GM12878 (cell line): ENCODE measurements at regions not wholly inside any gene's neighbourhood (a gene's known extent, or its start where the extent isn't known, plus 50 kb on each side); places are given as distances from the start of the nearest gene placed in this dataset.

Experiments used
- ATAC-seq: fragments of 200-7000 bp; cut with Tn5 transposase; 3 replicates; pipeline ENCODE4 v1.9.1; 2020; ENCODE audit warnings: mild to moderate bottlenecking, moderate library complexity
- BruUV-seq: library from RNA; stranded (reverse); fragments of 400-500 nt; replicated peaks from 2 replicates; lab custom pipeline; 2021; lab: Mats Ljungman, UMichigan
- CTCF ChIA-PET: fragments of 300-600 bp; sonication (Branson Sonifier 250); formaldehyde crosslinking; extraction: SDS; loops from one replicate; lab custom pipeline; 2021; ENCODE audit warnings: inconsistent platforms; lab: Yijun Ruan, JAX
- POLR2A ChIA-PET: fragments of 350-600 bp; formaldehyde crosslinking; extraction: SDS; loops from one replicate; lab custom pipeline; 2021; ENCODE audit warnings: inconsistent platforms; lab: Charles Lee
- RAD21 ChIA-PET: fragments of 300-600 bp; sonication (Branson Sonifier 250); formaldehyde crosslinking; loops from one replicate; lab custom pipeline; 2023; ENCODE audit warnings: antibody characterized with exemption; ENCODE audit not compliant: unreplicated experiment; lab: Charles Lee
- SMC1A ChIA-PET: fragments of 300-600 bp; sonication (Branson Sonifier 250); formaldehyde crosslinking; loops from one replicate; lab custom pipeline; 2023; ENCODE audit not compliant: unreplicated experiment, uncharacterized antibody; lab: Charles Lee
- DNase-seq: peaks from one replicate; pipeline ENCODE4 v3.0.0-alpha.2; 2011; ENCODE audit warnings: low read depth, low spot score
- FAIRE-seq: peaks from 3 replicates; lab custom pipeline; 2011; peaks lifted over from hg19 to GRCh38; lab: Jason Lieb, UNC
- H2AFZ ChIP-seq: 2 replicates; pipeline ENCODE4 v1.6.0; 2011; ENCODE audit warnings: low read depth, low read length, control low read depth; ENCODE audit not compliant: control insufficient read depth
- H3K27ac ChIP-seq: 2 replicates; pipeline ENCODE4 v1.5.1; 2011; ENCODE audit warnings: control low read depth; ENCODE audit not compliant: control insufficient read depth, insufficient read depth
- H3K27me3 ChIP-seq, 2 experiments: replicated peaks in 1 of 2; 2 replicates each; pipeline versions ENCODE4 v1.6.0 to v1.6.1; 2011; ENCODE audit warnings: low read length in 1 of 2; ENCODE audit not compliant: control insufficient read depth in 2 of 2, insufficient read depth in 2 of 2
- H3K36me3 ChIP-seq, 2 experiments: 2 replicates each; pipeline ENCODE4 v1.5.1; 2011; ENCODE audit warnings: low read length in 1 of 2; ENCODE audit not compliant: control insufficient read depth in 2 of 2, insufficient read depth in 2 of 2
- H3K4me1 ChIP-seq: 2 replicates; pipeline ENCODE4 v1.6.1; 2011; ENCODE audit warnings: mild to moderate bottlenecking, low read length, moderate library complexity, mixed read lengths; ENCODE audit not compliant: control insufficient read depth, insufficient read depth
- H3K4me2 ChIP-seq: 2 replicates; pipeline ENCODE4 v1.6.0; 2011; ENCODE audit warnings: control low read depth; ENCODE audit not compliant: control insufficient read depth, insufficient read depth
- H3K4me3 ChIP-seq: fragments of 200-600 bp; sonication (generic); 2 replicates; pipeline ENCODE4 v1.5.1; 2016
- H3K79me2 ChIP-seq: 2 replicates; pipeline ENCODE4 v1.6.0; 2011; ENCODE audit warnings: low read length; ENCODE audit not compliant: control insufficient read depth, insufficient read depth
- H3K9ac ChIP-seq: 2 replicates; pipeline ENCODE4 v1.8.0; 2011; ENCODE audit warnings: low read length, control low read depth, mixed read lengths; ENCODE audit not compliant: control insufficient read depth, insufficient read depth
- H3K9me3 ChIP-seq: replicated peaks from 3 replicates; pipeline ENCODE4 v1.5.1; 2011; ENCODE audit warnings: mild to moderate bottlenecking, low read length; ENCODE audit not compliant: control insufficient read depth, insufficient read depth
- H4K20me1 ChIP-seq: 2 replicates; pipeline ENCODE4 v1.6.0; 2011; ENCODE audit not compliant: control insufficient read depth, insufficient read depth
- WGBS: methylation state at CpG from one replicate; pipeline ENCODE4 v1.1.6; 2016; ENCODE audit warnings: low lambda C conversion rate; ENCODE audit not compliant: insufficient replicate concordance, insufficient coverage; ENCODE audit errors: missing lambda C conversion rate; 5-methylcytosine and 5-hydroxymethylcytosine counted together
- in situ Hi-C: fragments of 300-500 bp; cut with MboI; formaldehyde crosslinking; loops from 9 replicates; pipeline ENCODE4 v1.14.3; 2018; ENCODE audit warnings: mixed read lengths
- intact Hi-C: fragments of 100-400 bp; cut with micrococcal nuclease; formaldehyde crosslinking; loops from one replicate; pipeline ENCODE4 v1.14.2; 2022; ENCODE audit not compliant: unreplicated experiment
- TF ChIP-seq, protein P1 (sequence below): fragments of 450-650 bp; formaldehyde crosslinking; IDR thresholded peaks from 2 replicates; pipeline ENCODE4 v1.5.0; 2022; ENCODE audit warnings: mild to moderate bottlenecking, missing genetic modification characterization
- TF ChIP-seq, protein P2 (sequence below): fragments of 450-650 bp; IDR thresholded peaks from 2 replicates; pipeline ENCODE4 v1.6.1; 2014; ENCODE audit warnings: mild to moderate bottlenecking

DNA sequence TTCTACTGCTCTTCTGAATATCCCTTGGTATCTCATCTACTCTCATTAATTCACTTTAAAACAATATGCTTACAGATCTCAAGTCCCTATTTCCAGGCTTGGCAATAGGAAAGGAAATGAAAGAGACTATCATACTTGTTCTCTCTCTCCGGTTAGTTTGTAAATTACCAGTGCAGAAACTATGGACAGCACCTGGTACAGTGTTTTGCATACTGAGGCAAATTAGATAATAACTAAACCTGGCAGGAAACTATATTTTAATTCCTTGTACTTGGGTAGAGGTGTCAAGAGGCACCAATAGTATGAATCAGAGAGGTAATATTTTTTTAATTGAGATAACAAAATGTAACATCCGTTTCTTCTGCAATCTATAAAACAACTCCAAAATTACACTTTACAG lies 97.7 kb upstream of the TMEM196 start:
- 2% methylated on average over 2 of the region's 2 CpGs for WGBS

More for the DNA sequence above, 97.7 kb upstream of the TMEM196 start:
- ChIA-PET CTCF (no interaction called here), RAD21 (no interaction called here), SMC1A (no interaction called here), POLR2A (no interaction called here)
- Histone ChIP-seq H4K20me1 (no peaks in the 10 kb centered on the region), H3K4me1 (no peaks in the 10 kb centered on the region), H3K9me3 (no peaks in the 10 kb centered on the region; the same call in 2 of the 3 replicates), H3K27me3 (no peaks in the 10 kb centered on the region), H2AFZ (no peak overlapping the region), H3K79me2 (no peaks in the 10 kb centered on the region), H3K4me3 (no peak overlapping the region), H3K36me3 (no peaks in the 10 kb centered on the region), H3K27ac (no peak overlapping the region), H3K9ac (no peak overlapping the region), H3K4me2 (no peak overlapping the region)
- TF ChIP-seq, protein P1, sequence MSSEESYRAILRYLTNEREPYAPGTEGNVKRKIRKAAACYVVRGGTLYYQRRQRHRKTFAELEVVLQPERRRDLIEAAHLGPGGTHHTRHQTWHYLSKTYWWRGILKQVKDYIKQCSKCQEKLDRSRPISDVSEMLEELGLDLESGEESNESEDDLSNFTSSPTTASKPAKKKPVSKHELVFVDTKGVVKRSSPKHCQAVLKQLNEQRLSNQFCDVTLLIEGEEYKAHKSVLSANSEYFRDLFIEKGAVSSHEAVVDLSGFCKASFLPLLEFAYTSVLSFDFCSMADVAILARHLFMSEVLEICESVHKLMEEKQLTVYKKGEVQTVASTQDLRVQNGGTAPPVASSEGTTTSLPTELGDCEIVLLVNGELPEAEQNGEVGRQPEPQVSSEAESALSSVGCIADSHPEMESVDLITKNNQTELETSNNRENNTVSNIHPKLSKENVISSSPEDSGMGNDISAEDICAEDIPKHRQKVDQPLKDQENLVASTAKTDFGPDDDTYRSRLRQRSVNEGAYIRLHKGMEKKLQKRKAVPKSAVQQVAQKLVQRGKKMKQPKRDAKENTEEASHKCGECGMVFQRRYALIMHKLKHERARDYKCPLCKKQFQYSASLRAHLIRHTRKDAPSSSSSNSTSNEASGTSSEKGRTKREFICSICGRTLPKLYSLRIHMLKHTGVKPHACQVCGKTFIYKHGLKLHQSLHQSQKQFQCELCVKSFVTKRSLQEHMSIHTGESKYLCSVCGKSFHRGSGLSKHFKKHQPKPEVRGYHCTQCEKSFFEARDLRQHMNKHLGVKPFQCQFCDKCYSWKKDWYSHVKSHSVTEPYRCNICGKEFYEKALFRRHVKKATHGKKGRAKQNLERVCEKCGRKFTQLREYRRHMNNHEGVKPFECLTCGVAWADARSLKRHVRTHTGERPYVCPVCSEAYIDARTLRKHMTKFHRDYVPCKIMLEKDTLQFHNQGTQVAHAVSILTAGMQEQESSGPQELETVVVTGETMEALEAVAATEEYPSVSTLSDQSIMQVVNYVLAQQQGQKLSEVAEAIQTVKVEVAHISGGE (CRISPR knock-in tag) = no peak
- TF ChIP-seq, protein P2, sequence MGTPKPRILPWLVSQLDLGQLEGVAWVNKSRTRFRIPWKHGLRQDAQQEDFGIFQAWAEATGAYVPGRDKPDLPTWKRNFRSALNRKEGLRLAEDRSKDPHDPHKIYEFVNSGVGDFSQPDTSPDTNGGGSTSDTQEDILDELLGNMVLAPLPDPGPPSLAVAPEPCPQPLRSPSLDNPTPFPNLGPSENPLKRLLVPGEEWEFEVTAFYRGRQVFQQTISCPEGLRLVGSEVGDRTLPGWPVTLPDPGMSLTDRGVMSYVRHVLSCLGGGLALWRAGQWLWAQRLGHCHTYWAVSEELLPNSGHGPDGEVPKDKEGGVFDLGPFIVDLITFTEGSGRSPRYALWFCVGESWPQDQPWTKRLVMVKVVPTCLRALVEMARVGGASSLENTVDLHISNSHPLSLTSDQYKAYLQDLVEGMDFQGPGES = no peak
- DNase-seq = no peak
- FAIRE-seq = no peak
- no peak for ATAC-seq
- no TSS peak for BruUV-seq
- intact Hi-C loops (no loop called here), in situ Hi-C loops (no loop called here)
